Osteocyte (in vitro differentiated cells): ENCODE measurements at regions not wholly inside any gene's neighbourhood (a gene's known extent, or its start where the extent isn't known, plus 50 kb on each side); places are given as distances from the start of the nearest gene placed in this dataset.

Source experiments
- DNase-seq: peaks from one replicate; pipeline ENCODE4 v3.0.0; 2021; ENCODE audit warnings: mixed read lengths; ENCODE audit not compliant: unreplicated experiment; ENCODE audit errors: extremely low spot score
- H3K27ac Mint-ChIP-seq: one replicate; pipeline ENCODE4 v1.8.0; 2021; ENCODE audit warnings: mild to moderate bottlenecking, mixed read lengths; ENCODE audit not compliant: unreplicated experiment
- H3K27me3 Mint-ChIP-seq: one replicate; pipeline ENCODE4 v1.8.0; 2021; ENCODE audit warnings: mixed read lengths; ENCODE audit not compliant: unreplicated experiment
- H3K36me3 Mint-ChIP-seq: one replicate; pipeline ENCODE4 v1.8.0; 2021; ENCODE audit warnings: mixed read lengths; ENCODE audit not compliant: unreplicated experiment
- H3K4me1 Mint-ChIP-seq: one replicate; pipeline ENCODE4 v1.8.0; 2021; ENCODE audit warnings: mixed read lengths; ENCODE audit not compliant: unreplicated experiment
- H3K4me3 Mint-ChIP-seq: one replicate; pipeline ENCODE4 v1.8.0; 2021; ENCODE audit warnings: mild to moderate bottlenecking, moderate library complexity, mixed read lengths; ENCODE audit not compliant: unreplicated experiment
- H3K9me3 Mint-ChIP-seq: one replicate; pipeline ENCODE4 v1.8.0; 2021; ENCODE audit warnings: mixed read lengths; ENCODE audit not compliant: unreplicated experiment
- TF ChIP-seq, protein P1 (sequence below): fragments of 200-600 bp; sonication (generic); IDR thresholded peaks from 2 replicates; pipeline ENCODE4 v1.5.0; 2021; ENCODE audit warnings: antibody characterized with exemption, mild to moderate bottlenecking, moderate library complexity

DNA sequence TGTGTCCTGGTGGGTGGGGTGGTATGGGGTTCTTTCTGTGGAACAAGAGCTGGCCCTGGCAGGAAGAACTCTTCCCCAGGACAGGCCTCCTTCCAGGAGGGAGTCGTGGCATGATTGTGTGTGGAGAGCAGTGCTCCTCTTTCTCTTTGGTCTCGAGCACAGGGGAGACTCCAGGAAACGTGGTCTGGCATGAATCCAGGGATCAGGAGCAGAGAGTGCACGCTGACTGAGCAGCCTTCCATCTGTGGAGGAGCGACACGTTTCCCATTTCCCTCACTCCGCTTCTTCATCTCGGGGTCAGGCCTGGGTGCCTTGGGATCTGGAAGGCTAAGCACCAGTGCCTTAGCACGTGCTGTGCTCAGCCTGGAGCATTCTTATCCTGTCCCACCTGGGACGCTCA lies 132.0 kb upstream of the HDAC4 start:
- TF ChIP-seq, protein P1, sequence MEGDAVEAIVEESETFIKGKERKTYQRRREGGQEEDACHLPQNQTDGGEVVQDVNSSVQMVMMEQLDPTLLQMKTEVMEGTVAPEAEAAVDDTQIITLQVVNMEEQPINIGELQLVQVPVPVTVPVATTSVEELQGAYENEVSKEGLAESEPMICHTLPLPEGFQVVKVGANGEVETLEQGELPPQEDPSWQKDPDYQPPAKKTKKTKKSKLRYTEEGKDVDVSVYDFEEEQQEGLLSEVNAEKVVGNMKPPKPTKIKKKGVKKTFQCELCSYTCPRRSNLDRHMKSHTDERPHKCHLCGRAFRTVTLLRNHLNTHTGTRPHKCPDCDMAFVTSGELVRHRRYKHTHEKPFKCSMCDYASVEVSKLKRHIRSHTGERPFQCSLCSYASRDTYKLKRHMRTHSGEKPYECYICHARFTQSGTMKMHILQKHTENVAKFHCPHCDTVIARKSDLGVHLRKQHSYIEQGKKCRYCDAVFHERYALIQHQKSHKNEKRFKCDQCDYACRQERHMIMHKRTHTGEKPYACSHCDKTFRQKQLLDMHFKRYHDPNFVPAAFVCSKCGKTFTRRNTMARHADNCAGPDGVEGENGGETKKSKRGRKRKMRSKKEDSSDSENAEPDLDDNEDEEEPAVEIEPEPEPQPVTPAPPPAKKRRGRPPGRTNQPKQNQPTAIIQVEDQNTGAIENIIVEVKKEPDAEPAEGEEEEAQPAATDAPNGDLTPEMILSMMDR, result no peak
- no peaks in the 10 kb centered on the region for H3K4me1 Mint-ChIP-seq
- no peaks in the 10 kb centered on the region for H3K27me3 Mint-ChIP-seq
- DNase-seq, result no peak
- no peak overlapping the region for H3K4me3 Mint-ChIP-seq
- H3K27ac Mint-ChIP-seq, result no peak overlapping the region
- H3K36me3 Mint-ChIP-seq, result no peaks in the 10 kb centered on the region
- peaks cover 20% of the 10 kb centered on the region for H3K9me3 Mint-ChIP-seq

- no peaks in the 10 kb centered on the region for H3K27me3 Mint-ChIP-seq
- no peak for DNase-seq
- no peak overlapping the region for H3K4me3 Mint-ChIP-seq
- no peak overlapping the region for H3K27ac Mint-ChIP-seq
- H3K4me1 Mint-ChIP-seq, result no peaks in the 10 kb centered on the region
- peaks cover 20% of the 10 kb centered on the region for H3K9me3 Mint-ChIP-seq
- TF ChIP-seq, protein P1, result no peak
- no peaks in the 10 kb centered on the region for H3K36me3 Mint-ChIP-seq
These were observed 131.4 kb upstream of the HDAC4 start for GRCh38 chr2:239532250-239532649.

- DNase-seq, result no peak
- Mint-ChIP-seq H3K4me3 (no peak overlapping the region), H3K36me3 (no peaks in the 10 kb centered on the region), H3K9me3 (peaks cover 20% of the 10 kb centered on the region), H3K4me1 (no peaks in the 10 kb centered on the region), H3K27me3 (no peaks in the 10 kb centered on the region), H3K27ac (no peak overlapping the region)
- TF ChIP-seq, protein P1, result no peak
These were observed 130.8 kb upstream of the HDAC4 start for GRCh38 chr2:239531456-239532241.

DNA sequence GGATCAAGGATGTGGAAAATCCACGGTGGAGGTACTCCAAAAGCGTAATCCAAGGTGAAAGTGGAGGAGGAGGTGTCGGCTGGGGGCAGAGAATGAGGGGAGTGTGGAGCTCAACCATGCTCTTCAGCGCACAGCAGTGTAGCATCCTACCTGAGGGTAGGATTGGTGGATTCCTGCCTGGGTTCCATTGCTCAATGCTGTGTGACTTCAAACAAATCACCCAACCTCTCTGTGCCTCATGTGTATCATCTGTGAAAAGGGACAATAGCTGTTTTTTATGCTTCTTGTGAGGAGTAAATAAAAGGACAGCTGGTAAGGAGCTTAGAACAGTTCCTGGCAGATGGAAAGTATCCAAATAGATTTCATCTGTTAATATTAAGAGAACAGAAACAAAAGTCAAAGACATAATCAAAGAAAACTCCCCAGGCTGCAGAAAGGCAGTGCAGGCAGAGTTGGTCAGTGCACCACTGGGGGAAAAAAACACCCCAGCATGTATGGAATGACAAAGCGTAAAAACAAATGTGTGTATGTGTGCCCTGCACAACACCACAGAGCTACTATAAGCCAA lies 130.0 kb upstream of the HDAC4 start:
- no peak overlapping the region for H3K27ac Mint-ChIP-seq
- TF ChIP-seq, protein P1, result no peak
- peaks cover 25% of the 10 kb centered on the region for H3K9me3 Mint-ChIP-seq
- H3K27me3 Mint-ChIP-seq, result no peaks in the 10 kb centered on the region
- no peaks in the 10 kb centered on the region for H3K36me3 Mint-ChIP-seq
- H3K4me3 Mint-ChIP-seq, result no peak overlapping the region
- no peak for DNase-seq
- H3K4me1 Mint-ChIP-seq, result no peaks in the 10 kb centered on the region

DNA sequence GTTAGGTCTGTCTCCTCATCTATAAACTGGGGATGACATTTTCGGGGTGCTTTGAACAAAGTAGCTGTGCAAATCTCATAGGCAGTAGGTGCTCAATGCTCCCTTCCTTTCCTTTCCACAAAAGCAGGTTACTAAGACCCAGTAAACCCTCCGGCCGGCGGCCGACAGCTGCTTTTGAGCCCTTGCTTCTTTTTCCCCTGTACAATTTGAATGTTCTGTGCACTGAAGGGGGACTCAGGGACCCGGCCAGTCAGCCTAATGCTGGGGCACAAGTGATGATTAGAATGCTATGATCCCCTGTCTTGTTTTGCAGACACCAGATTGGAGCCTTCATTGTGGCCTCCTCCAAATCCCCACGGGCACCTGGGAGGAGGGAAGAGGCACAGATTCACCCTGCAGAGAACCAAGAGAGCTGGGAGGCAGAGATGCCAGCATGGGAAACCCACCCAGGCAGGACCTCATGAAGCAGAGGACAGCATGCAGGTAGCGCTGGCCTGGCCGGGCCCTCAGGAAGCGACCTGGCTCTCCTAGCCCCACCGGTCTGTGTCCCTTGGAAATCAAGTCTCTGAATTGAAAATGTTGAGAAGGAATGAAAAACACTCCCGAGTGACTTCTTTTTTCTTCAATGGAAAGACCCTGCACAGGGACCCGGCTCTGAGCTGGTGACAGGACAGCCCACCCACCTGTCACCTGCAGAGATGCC lies 128.6 kb upstream of the HDAC4 start:
- Mint-ChIP-seq H3K27ac (no peak overlapping the region), H3K4me3 (no peak overlapping the region), H3K4me1 (no peaks in the 10 kb centered on the region), H3K9me3 (peaks cover 25% of the 10 kb centered on the region), H3K36me3 (no peaks in the 10 kb centered on the region), H3K27me3 (no peaks in the 10 kb centered on the region)
- TF ChIP-seq, protein P1, result no peak
- no peak for DNase-seq
